AG10803 (cell line): ENCODE measurements at regions not wholly inside any gene's neighbourhood (a gene's known extent, or its start where the extent isn't known, plus 50 kb on each side); places are given as distances from the start of the nearest gene placed in this dataset.

Experiments
- DNase-seq: peaks from one replicate; pipeline ENCODE4 v3.0.0; 2010; ENCODE audit warnings: low read depth
- H3K4me3 ChIP-seq: 2 replicates; pipeline ENCODE4 v1.5.1; 2011; ENCODE audit warnings: mild to moderate bottlenecking, low read length, control low read depth
- TF ChIP-seq, protein P1 (sequence below): conservative IDR thresholded peaks from 2 replicates; pipeline ENCODE4 v1.5.1; 2011; ENCODE audit warnings: mild to moderate bottlenecking, low read length, control low read depth, inconsistent platforms

DNA sequence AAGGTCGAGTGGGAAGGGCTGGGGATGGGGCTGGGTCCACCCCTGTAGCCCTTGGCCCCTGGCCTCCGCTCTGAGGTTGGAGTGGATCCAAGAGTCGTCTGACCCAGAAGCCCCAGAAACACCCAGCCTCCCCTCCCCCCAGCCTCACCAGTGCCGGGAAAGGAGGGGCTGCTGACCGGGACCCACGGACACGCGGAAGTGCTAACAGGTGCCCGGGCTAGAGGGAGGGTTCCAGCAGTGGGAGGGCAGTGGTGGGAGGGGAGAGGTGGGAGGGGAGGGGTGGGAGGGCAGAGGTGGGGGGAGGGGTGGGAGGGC is 131.8 kb upstream of the NKX1-1 start:
- no peak overlapping the region for H3K4me3 ChIP-seq
- DNase-seq: no peak
- TF ChIP-seq, protein P1, sequence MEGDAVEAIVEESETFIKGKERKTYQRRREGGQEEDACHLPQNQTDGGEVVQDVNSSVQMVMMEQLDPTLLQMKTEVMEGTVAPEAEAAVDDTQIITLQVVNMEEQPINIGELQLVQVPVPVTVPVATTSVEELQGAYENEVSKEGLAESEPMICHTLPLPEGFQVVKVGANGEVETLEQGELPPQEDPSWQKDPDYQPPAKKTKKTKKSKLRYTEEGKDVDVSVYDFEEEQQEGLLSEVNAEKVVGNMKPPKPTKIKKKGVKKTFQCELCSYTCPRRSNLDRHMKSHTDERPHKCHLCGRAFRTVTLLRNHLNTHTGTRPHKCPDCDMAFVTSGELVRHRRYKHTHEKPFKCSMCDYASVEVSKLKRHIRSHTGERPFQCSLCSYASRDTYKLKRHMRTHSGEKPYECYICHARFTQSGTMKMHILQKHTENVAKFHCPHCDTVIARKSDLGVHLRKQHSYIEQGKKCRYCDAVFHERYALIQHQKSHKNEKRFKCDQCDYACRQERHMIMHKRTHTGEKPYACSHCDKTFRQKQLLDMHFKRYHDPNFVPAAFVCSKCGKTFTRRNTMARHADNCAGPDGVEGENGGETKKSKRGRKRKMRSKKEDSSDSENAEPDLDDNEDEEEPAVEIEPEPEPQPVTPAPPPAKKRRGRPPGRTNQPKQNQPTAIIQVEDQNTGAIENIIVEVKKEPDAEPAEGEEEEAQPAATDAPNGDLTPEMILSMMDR: no peak

DNA sequence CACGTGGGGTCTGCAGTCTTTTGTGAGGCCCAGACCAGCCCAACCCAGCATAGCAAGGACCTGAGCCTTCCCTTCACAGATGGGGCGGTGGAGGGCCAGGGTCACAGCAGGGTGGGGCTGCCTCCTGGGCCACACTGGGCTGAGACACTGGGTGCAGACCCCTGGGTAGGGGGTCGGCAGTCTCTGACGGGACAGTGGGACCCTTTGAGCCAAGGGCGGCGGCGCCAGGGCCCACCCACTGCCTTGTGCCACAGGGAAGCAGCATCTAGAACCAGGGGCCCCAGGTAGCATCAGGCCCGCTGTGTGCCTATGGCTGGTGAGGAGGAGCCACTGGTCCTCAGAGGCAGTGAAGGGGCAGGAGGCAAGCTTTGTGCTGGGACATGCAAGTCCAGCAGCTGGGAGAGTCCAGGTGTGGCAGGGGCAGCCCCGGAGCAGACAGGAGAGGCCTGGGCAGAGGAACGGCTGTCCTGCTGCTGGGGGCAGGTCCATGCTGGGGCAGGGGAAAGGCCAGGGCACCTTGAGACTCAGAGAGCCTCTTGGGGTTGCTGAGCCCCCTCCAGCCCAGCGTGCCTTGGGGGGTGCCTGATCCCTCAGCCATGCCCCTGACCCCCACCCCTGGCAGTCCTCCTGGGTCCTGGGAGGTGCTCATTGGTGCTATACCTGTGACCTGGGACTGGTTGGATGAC is 131.3 kb upstream of the NKX1-1 start:
- TF ChIP-seq, protein P1: no peak
- H3K4me3 ChIP-seq: no peak overlapping the region
- no peak for DNase-seq

DNA sequence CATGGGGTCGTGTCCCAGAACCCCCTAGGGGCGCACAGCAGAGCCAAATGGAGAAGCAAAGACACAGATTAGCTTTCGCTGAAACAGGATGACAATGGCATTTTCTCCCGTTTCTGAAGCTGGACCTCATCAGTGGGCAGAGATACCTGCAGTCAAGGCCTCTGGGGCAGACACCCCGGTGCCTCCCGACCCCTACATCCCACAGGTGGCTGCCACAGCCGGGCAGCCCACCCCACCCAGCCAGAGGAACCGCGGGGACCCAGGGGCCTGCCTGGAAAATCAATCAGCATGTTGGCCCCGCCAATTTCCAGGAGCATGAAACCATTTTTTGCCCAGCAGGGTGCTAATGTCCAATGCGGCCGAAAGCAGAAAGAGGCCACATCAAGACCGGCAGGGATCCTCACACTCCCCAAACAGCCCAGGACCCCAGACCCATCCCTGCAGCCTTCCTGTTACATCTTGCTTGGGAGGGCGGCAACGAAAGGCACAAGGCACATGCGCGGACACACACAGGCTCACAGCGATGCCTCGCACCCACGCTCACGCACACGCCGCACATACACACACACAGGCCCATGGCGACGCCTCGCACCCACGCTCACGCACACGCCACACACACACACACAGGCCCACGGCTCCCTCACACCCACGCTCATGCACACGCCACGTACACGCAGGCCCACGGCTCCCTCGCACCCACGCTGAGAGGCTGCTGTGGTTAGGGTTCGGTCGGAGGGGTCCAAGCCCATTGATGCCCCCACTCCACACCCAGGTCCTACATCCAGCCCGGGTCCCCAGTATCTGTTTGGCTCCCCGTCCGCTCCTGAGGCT is 130.6 kb upstream of the NKX1-1 start:
- TF ChIP-seq, protein P1: no peak
- no peak for DNase-seq

DNA sequence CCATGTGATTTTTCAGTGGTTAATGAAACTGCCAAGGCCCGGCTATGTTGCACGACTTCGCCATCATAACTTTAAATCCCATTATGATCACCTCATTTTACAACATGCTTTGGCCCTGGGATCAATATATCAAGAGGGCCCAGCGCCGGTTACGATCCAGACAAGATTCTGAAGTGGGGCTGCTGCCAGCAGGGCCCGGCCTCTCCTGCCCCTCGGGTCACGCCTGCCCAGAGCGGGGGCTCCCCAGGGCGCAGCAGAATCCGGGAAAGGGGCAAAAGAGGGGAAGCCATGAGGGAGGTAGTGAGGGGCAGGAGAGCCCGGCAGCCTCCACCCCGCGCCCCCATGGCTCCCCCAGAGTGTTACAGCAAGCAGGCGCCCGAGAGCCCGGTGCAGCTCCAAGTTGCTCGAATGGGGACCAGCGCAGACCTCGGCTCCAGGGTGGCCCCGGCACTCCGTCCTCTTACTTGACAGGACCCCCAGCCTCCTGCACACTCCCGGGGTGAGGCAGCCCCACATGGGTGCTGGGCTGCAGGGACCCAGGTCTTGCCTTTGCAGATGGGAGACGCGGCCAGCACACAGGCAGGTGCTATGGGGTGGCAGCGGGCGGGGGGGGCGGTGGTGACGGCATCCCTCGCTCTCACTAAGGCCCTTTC is 129.8 kb upstream of the NKX1-1 start:
- H3K4me3 ChIP-seq: no peak overlapping the region
- DNase-seq: no peak
- TF ChIP-seq, protein P1: no peak

More for the DNA sequence above, 130.6 kb upstream of the NKX1-1 start:
- H3K4me3 ChIP-seq: no peak overlapping the region

DNA sequence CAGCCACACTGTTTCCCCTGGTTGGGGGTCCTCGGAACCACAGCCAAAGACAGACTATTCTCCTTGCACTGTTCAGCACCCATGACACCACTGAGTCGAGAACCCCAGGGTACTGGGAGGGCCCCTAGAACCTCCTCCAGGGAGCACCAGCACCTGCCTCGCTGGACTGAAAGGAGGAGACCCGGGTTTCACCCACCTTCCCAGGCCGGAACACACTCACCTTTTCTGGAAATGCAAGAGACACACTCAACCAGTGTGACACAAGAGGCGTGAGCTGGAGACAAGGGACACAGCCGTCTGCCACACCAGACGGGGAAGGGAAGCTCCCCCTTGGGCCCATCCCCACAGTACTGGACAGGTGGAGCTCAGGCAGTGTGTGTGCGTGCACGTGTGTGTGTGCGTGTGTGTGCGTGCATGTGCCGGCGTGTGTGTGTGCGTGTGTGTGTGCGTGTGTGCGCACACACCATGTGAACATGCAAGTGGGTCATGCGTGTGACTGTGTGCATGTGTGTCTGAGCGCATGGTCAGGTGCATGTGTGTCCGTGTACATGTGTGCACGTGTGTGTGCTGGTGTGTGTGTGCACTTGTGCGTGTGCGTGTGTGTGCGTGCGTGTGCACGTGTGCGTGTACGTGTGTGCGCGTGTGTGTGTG is 128.8 kb upstream of the NKX1-1 start:
- no peak overlapping the region for H3K4me3 ChIP-seq
- no peak for DNase-seq
- TF ChIP-seq, protein P1: no peak

DNA sequence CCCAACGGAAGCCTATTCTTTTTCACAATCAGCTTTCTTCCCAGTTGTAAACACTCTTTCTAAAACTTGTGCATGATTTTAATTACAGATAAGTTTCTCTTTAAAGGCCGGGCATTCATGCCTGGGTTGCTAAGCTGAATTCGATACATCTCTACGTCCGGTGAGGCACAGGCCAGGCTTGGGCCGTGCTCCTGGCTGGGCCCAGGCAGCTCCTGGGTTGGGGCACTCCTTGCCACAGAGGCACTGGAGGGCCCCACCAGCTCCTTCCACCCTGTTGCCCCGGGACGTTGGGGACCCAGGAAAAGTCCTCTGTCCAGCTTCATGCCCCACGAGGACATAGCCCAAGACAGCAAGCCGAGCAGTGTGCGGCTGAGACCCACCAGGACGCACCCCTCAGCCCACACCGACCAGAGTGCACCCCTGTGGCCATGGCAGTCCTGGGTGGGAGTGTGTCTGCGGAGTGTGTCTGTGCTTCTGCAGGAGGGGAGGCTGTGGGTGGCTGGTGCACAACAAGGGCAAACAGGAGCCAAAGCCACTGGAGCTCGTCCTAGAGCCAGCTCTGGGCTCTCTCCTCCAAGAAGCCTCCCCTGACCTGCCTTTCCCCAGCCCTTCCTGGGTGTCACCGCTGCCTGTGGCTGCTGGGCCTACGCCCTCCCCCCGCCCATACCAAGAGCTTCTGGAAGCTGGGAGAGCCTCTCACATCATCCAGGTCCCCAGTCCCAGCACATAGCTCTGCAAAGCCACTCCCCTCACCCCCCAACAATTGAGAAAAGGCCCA is 128.0 kb upstream of the NKX1-1 start:
- DNase-seq: no peak
- TF ChIP-seq, protein P1: no peak
- H3K4me3 ChIP-seq: no peak overlapping the region
